RWPE1 (cell line): ENCODE measurements at regions not wholly inside any gene's neighbourhood (a gene's known extent, or its start where the extent isn't known, plus 50 kb on each side); places are given as distances from the start of the nearest gene placed in this dataset.

ENCODE experiments used
- CTCF ChIA-PET: fragments of 350-600 bp; sonication (Branson Sonifier 250); formaldehyde crosslinking; extraction: SDS; loops from one replicate; lab custom pipeline; 2021; lab: Yijun Ruan, JAX
- POLR2A ChIA-PET: fragments of 400-600 bp; formaldehyde crosslinking; extraction: SDS; loops from one replicate; lab custom pipeline; 2020; ENCODE audit warnings: antibody characterized with exemption; ENCODE audit not compliant: low non-redundant PET; lab: Yijun Ruan, JAX
- DNase-seq: peaks from one replicate; pipeline ENCODE4 v3.0.0; 2012; ENCODE audit warnings: low spot score
- H3K27ac ChIP-seq: fragments of 450-650 bp; 2 replicates; pipeline ENCODE4 v1.5.1; 2017
- CTCF ChIP-seq: fragments of 450-650 bp; conservative IDR thresholded peaks from 2 replicates; pipeline ENCODE4 v1.5.1; 2017; ENCODE audit warnings: low read depth, mild to moderate bottlenecking

GRCh38 chrX:148314876-148315275 lies 185.5 kb upstream of the AFF2 start:
- ChIA-PET POLR2A (no interaction called here), CTCF (no interaction called here)
- DNase-seq = no peak
- H3K27ac ChIP-seq = no peak overlapping the region
- TF ChIP-seq CTCF = no peak

- CTCF ChIA-PET = no interaction called here
- POLR2A ChIA-PET = no interaction called here
- TF ChIP-seq CTCF = no peak
- H3K27ac ChIP-seq = no peak overlapping the region
- no peak for DNase-seq
Observed at GRCh38 chrX:148316446-148316845, 184.0 kb upstream of the AFF2 start.

- TF ChIP-seq CTCF = no peak
- H3K27ac ChIP-seq = no peak overlapping the region
- ChIA-PET POLR2A (no interaction called here), CTCF (no interaction called here)
- DNase-seq = no peak
Observed at GRCh38 chrX:148322906-148323305, 177.5 kb upstream of the AFF2 start.

- no peak for DNase-seq
- H3K27ac ChIP-seq = no peak overlapping the region
- CTCF ChIA-PET = no interaction called here
- POLR2A ChIA-PET = no interaction called here
- no peak for TF ChIP-seq CTCF
Observed at GRCh38 chrX:148333989-148334388, 166.4 kb upstream of the AFF2 start.

GRCh38 chrX:148337873-148338272 lies 162.5 kb upstream of the AFF2 start:
- ChIA-PET POLR2A (no interaction called here), CTCF (interaction anchor here (0.9 kb wide), 1 partner anchor 50 kb away, joined by 3 read pairs; no protein-coding TSS in a partner anchor)
- H3K27ac ChIP-seq = no peak overlapping the region
- no peak for DNase-seq
- no peak for TF ChIP-seq CTCF

- DNase-seq = no peak
- ChIA-PET POLR2A (no interaction called here), CTCF (no interaction called here)
- TF ChIP-seq CTCF = no peak
- H3K27ac ChIP-seq = no peak overlapping the region
Observed at GRCh38 chrX:148354916-148355315, 145.5 kb upstream of the AFF2 start.

GRCh38 chrX:148361641-148362040 lies 138.8 kb upstream of the AFF2 start:
- H3K27ac ChIP-seq = no peak overlapping the region
- TF ChIP-seq CTCF = no peak
- no peak for DNase-seq
- ChIA-PET CTCF (no interaction called here), POLR2A (no interaction called here)
